Ishikawa (cell line): ENCODE measurements at regions not wholly inside any gene's neighbourhood (a gene's known extent, or its start where the extent isn't known, plus 50 kb on each side); places are given as distances from the start of the nearest gene placed in this dataset.

ENCODE experiments used
- CEBPB ChIP-seq: IDR thresholded peaks from 2 replicates; pipeline ENCODE4 v1.6.1; 2012
- EGR1 ChIP-seq: IDR thresholded peaks from 2 replicates; pipeline ENCODE4 v1.6.1; 2012
- EP300 ChIP-seq: IDR thresholded peaks from 2 replicates; pipeline ENCODE4 v1.6.1; 2012; ENCODE audit warnings: borderline replicate concordance
- RAD21 ChIP-seq: IDR thresholded peaks from 2 replicates; pipeline ENCODE4 v1.6.1; 2012; ENCODE audit warnings: low read depth
- REST ChIP-seq: IDR thresholded peaks from 2 replicates; pipeline ENCODE4 v1.6.1; 2012; ENCODE audit warnings: low read depth, mild to moderate bottlenecking
- TAF1 ChIP-seq: IDR thresholded peaks from 2 replicates; pipeline ENCODE4 v1.6.1; 2012; ENCODE audit warnings: low read depth, mild to moderate bottlenecking
- TCF12 ChIP-seq: IDR thresholded peaks from 2 replicates; pipeline ENCODE4 v1.6.1; 2012; ENCODE audit warnings: low read depth
- YY1 ChIP-seq: IDR thresholded peaks from 2 replicates; pipeline ENCODE4 v1.6.1; 2012; ENCODE audit warnings: low read depth

GRCh38 chr6:37560737-37561103, 61.0 kb upstream of the CCDC167 start:
- TF ChIP-seq EGR1 = no peak
- TF ChIP-seq TAF1 = no peak
- no peak for TF ChIP-seq YY1
- no peak for TF ChIP-seq TCF12
- TF ChIP-seq REST = no peak
- TF ChIP-seq CEBPB = no peak
- TF ChIP-seq EP300 = no peak
- TF ChIP-seq RAD21 = no peak
